HUES64 (cell line): ENCODE measurements at regions not wholly inside any gene's neighbourhood (a gene's known extent, or its start where the extent isn't known, plus 50 kb on each side); places are given as distances from the start of the nearest gene placed in this dataset.

ENCODE experiments used
- H3K27ac ChIP-seq: 2 replicates; pipeline ENCODE4 v1.7.0; 2013; ENCODE audit warnings: low read depth, low read length, inconsistent platforms
- H3K27me3 ChIP-seq: 2 replicates; pipeline ENCODE4 v1.6.1; 2013; ENCODE audit warnings: mild to moderate bottlenecking, low read length; ENCODE audit not compliant: insufficient read depth
- H3K36me3 ChIP-seq: 2 replicates; pipeline ENCODE4 v1.6.1; 2013; ENCODE audit warnings: mild to moderate bottlenecking, low read length; ENCODE audit not compliant: insufficient read depth
- H3K4me1 ChIP-seq: 2 replicates; pipeline ENCODE4 v1.6.1; 2013; ENCODE audit warnings: mild to moderate bottlenecking, low read length, moderate library complexity; ENCODE audit not compliant: insufficient read depth
- H3K4me3 ChIP-seq: 2 replicates; pipeline ENCODE4 v1.5.1; 2013; ENCODE audit warnings: mild to moderate bottlenecking, low read length, moderate library complexity
- H3K9ac ChIP-seq: 2 replicates; pipeline ENCODE4 v1.6.1; 2013; ENCODE audit warnings: mild to moderate bottlenecking, low read depth, low read length
- H3K9me3 ChIP-seq: 2 replicates; pipeline ENCODE4 v1.6.1; 2013; ENCODE audit warnings: low read depth, low read length; ENCODE audit not compliant: insufficient read depth
- WGBS: fragments of 150-250, 120-280 bp; methylation state at CpG from one replicate; pipeline ENCODE4 v1.1.7; 2013; ENCODE audit warnings: missing lambda C conversion rate; 5-methylcytosine and 5-hydroxymethylcytosine counted together

DNA sequence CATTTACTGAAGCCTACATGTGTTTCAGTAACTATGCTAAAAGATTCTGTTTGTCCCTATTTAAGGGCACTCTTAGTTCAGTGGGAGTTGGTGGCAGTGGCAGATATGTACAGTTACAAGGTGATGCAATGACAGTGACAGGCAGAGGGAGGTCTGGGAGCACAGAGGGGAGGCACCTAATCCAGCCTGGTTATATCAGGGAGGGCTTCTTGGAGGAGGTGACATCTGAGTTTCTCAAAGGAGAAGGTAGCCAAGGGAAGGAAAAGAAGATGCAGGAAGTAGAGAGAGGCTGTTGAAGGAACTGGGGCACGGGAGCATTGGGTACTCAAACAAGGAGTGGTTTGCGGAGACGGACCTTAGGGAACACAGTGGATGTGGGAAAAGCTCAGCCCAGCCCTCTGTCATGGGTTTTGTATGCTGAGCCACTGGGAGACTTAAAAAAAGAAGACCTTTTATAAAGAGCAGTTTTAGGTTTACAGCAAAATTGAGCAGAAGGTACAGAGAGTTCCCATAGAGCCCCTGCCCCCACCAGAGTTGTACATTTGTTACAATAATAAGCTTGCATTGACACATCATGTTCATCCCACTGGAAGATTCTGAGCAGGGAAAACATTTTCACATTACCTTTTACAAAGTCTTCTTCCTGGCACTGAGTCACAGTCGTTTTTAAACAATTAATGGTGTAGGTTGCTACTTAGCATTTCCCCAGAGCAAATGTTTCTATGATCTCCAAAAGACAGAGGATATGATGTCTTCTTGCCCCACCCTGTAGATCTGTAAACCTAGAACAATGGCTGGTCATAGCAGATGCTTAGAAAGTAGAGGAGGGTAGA is 83.0 kb upstream of the TAF1B start:
- WGBS: 77% methylated on average over 4 of the region's 4 CpGs
- no peaks in the 10 kb centered on the region for H3K9me3 ChIP-seq
- H3K36me3 ChIP-seq: no peaks in the 10 kb centered on the region
- no peak overlapping the region for H3K9ac ChIP-seq
- no peak overlapping the region for H3K4me3 ChIP-seq
- H3K4me1 ChIP-seq: peaks cover 19% of the 10 kb centered on the region
- H3K27ac ChIP-seq: no peak overlapping the region
- no peaks in the 10 kb centered on the region for H3K27me3 ChIP-seq

DNA sequence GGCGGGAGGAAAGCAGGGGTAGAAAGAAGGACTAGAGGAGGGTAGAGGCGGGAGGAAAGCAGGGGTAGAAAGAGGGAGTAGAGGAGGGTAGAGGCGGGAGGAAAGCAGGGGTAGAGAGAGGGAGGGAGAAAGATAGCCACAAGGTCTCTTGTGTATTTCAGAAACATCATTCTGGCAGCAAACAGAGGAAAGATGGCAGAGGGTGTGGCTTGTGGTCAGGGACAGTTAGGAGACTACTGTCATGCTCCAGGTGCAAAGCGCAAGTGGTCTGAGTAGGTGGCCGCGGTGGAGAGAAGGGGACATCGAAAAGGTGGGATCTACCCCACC is 82.4 kb upstream of the TAF1B start:
- H3K9ac ChIP-seq: no peak overlapping the region

DNA sequence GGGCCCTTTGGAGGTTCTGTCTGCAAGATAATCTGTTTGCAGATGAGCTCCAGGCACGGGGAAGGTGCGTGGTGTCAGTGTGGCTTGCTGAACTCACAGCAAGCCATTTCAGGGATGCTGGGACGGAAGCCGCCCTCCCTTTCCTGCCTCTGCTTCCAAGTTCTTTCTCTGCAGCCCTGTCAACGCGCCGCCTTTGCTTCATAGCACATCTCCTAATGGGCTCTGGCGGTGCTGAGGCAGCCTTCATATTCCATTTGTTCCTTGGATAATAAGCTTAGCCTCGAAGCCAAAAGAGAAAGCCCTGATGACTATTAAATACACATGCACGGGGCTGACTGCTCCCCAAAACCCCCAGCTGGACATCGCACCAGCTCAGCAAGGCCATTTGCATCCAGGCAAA is 81.7 kb upstream of the TAF1B start:
- peaks cover 19% of the 10 kb centered on the region for H3K4me1 ChIP-seq
- WGBS: 86% methylated on average over 11 of the region's 11 CpGs
- H3K9ac ChIP-seq: no peak overlapping the region
- no peak overlapping the region for H3K4me3 ChIP-seq
- H3K9me3 ChIP-seq: no peaks in the 10 kb centered on the region
- no peaks in the 10 kb centered on the region for H3K36me3 ChIP-seq
- no peaks in the 10 kb centered on the region for H3K27me3 ChIP-seq
- H3K27ac ChIP-seq: no peak overlapping the region

More for the DNA sequence above, 82.4 kb upstream of the TAF1B start:
- H3K9me3 ChIP-seq: no peaks in the 10 kb centered on the region
- H3K27me3 ChIP-seq: no peaks in the 10 kb centered on the region
- WGBS: 88% methylated on average over 7 of the region's 7 CpGs
- no peak overlapping the region for H3K27ac ChIP-seq
- H3K36me3 ChIP-seq: no peaks in the 10 kb centered on the region
- H3K4me3 ChIP-seq: no peak overlapping the region
- H3K4me1 ChIP-seq: peaks cover 19% of the 10 kb centered on the region

DNA sequence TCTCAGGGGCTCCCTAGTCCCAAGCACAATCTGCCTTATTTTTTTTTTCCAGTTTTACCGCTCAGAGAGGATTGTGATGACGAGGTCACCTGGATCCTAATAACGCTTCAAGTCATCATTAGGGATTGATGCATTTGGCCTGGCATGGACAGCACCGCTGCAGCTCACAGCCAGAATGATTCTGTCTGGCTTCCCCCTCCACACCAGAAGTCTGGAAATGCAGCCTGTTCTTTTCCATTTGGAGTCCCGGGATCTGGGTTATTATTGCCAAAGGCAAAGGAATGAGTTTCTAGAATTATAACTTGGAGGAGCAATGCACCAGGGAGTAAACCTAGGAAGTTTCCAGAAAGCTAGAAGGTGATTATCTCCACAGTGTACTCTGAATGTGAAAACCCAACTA is 81.1 kb upstream of the TAF1B start:
- Histone ChIP-seq H3K9ac (no peak overlapping the region), H3K36me3 (no peaks in the 10 kb centered on the region), H3K27ac (no peak overlapping the region), H3K27me3 (no peaks in the 10 kb centered on the region), H3K4me1 (peaks cover 15% of the 10 kb centered on the region), H3K9me3 (no peaks in the 10 kb centered on the region), H3K4me3 (no peak overlapping the region)
- 94% methylated on average over 5 of the region's 5 CpGs for WGBS

DNA sequence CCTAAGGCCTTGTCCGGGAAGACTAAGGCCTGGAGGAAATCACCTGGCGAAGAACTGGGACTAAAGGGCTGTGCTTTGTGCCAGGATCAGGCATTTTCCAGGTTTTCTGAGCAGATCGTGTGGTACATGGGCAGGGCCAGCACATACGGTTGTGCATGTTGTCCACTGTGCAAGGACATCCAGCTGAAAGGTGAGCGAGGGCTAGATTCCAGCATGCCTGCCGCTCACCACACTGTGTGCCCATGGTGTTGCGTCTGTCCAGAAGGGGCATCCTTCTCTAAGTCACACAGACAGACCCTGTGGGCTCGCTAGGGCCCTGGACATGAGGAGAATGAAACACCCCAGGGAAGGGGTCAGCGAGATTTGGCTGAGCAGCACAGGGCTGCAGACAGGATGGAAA is 80.3 kb upstream of the TAF1B start:
- Histone ChIP-seq H3K27me3 (no peaks in the 10 kb centered on the region), H3K36me3 (no peaks in the 10 kb centered on the region), H3K27ac (no peak overlapping the region), H3K9me3 (no peaks in the 10 kb centered on the region), H3K9ac (no peak overlapping the region), H3K4me3 (no peak overlapping the region), H3K4me1 (peaks cover 10% of the 10 kb centered on the region)
- 95% methylated on average over 9 of the region's 9 CpGs for WGBS

DNA sequence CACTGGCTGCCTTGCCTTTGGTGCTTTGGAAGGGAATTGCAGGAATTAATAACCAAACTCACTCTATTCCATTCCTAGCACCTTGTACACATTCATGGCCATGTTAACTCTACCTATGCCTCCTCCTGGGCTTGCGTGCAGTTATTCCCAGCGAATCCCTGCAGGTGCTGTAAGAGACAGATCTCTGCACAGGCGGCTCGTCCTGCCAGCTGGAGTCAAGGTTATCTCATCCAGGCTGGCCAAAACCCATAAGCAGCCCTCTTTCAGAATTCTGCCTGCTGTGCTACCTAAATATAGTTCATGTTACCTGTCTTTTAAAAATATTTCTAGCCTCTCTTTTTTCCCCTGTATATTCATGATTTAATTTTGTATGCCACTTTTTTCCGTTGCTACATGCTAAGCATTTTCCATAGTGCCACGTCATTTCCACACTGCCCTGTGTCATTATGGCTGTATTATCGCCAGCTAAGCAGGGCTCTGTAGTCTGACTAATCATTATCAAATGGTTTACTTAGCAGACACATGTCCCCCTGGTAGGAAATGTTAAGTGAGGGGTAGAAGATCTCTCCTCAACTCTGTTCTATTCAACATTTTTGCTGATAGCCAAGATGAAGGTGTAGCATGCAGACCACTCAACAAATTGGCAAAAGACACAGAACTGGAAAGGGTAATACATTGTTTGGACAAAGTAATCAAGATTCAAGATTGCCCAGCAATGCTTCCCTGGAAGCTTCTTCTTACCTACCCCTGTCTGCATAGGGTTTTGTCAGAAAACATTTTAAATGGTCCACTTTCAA is 79.7 kb upstream of the TAF1B start:
- no peak overlapping the region for H3K9ac ChIP-seq
- no peaks in the 10 kb centered on the region for H3K9me3 ChIP-seq
- WGBS: 92% methylated on average over 7 of the region's 7 CpGs
- peaks cover 9% of the 10 kb centered on the region for H3K4me1 ChIP-seq
- no peaks in the 10 kb centered on the region for H3K36me3 ChIP-seq
- no peaks in the 10 kb centered on the region for H3K27me3 ChIP-seq
- no peak overlapping the region for H3K27ac ChIP-seq
- H3K4me3 ChIP-seq: no peak overlapping the region

DNA sequence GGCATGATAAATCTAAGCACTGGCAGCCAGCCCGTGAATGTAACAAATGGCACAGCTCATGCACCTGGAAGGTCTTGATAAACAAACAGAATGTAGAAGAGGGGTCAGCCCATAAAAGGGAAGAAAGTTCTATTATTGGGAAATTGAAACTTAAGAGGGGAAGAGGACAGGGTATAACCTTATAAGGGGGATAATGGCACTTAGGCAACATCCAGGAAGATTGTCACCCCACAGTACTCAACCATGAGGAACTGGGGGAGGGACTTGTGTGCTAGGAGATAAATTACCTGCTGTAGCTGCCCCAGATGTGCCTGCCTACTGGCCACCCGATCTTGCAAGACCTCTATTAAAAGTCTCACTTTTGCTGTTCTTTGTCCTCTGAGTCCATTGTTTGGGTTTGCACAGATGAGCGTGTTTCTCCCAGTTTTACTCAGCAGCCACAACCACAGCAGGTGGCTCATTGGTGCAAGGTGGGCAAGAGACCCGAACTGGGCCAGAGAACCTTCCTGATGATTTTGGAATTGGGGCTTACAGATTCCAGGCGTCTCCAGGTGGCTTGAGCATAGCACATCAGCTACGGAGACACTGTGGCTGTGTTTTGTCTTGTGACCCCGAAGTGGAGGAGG is 79.0 kb upstream of the TAF1B start:
- Histone ChIP-seq H3K36me3 (no peaks in the 10 kb centered on the region), H3K27ac (no peak overlapping the region), H3K9ac (no peak overlapping the region), H3K4me1 (peaks cover 12% of the 10 kb centered on the region), H3K9me3 (no peaks in the 10 kb centered on the region), H3K4me3 (no peak overlapping the region), H3K27me3 (no peaks in the 10 kb centered on the region)
- 91% methylated on average over 7 of the region's 7 CpGs for WGBS

DNA sequence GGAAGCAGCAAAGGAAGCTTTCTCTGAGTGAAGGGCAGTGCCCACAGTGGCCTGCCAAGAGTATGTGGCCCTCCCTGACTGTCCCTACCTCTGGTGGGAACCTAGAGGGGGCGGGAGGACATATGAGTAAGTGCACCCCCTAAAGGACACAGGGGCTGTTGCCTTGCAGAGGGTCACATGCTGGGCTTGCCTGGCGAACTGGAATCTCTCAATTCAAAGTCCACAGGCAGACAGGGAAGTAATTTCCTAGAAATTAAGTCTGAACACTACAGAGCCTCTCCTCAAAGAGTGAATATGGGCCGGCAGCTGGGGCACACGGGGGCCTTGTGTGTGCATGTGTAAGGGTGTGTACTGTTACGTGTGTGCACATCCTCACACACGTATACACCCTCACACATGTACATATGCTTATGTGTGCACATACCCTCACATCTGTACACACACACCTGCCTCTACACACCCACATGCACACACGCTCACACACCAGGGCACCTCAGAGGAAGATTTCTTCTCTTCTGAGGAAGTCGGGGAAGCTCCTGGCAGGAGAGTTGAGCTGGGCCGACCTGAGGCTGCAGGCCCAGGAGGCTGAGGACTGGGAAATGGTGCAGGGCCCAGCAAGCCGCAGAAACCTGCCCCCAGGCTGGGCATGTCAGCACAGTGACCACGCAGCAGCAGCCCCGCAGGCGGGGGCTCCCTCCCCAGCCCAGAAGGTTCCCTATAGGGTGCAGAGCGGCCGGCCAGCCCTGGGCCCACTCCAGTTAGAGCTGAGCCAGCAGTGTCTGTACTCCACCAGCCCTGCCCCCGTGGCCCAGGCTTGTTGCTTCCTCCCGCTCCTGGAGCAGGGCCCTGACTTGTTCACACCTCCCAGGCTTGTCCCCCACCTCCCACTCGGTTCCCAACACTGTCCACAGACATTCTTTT is 77.4 kb upstream of the TAF1B start:
- H3K4me3 ChIP-seq: no peak overlapping the region
- no peak overlapping the region; the same call in 1 of the 2 replicates for H3K9ac ChIP-seq
- no peaks in the 10 kb centered on the region for H3K27me3 ChIP-seq
- H3K36me3 ChIP-seq: no peaks in the 10 kb centered on the region
- peaks cover 22% of the 10 kb centered on the region for H3K4me1 ChIP-seq
- no peaks in the 10 kb centered on the region for H3K9me3 ChIP-seq
- WGBS: 69% methylated on average over 14 of the region's 18 CpGs
- no peak overlapping the region for H3K27ac ChIP-seq

DNA sequence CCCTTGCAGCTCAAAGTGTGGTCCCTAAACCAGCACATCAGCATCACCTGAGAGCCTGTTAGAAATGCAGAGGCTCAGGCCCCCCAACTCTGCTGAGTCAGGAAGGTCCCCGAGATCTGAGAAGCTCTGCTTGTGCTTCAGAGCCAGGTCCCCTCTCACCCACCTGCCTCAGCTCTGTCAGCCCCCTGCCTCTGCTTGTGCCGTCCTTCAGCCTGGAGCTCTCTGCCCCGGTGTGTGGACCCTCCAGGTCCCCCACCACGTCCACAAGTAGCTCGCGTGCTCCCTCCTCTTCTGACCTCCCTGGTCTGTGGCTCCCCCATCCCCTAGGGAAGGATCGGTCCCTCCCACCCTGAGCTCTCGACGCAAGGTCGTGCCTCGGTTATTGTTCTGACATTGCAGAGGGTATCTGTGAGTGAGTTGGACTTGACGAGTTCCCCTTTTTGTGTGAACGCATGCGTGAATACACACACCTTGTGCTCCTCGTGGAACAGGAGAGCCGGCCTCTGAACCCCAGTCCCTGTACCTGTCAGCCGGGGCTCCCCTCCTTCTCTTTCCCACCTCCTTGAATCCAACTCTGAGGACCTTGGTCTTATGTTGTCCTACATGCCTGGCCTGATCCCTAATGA is 75.5 kb upstream of the TAF1B start:
- WGBS: 92% methylated on average over 17 of the region's 17 CpGs
- Histone ChIP-seq H3K9ac (no peak overlapping the region), H3K4me1 (peaks cover 22% of the 10 kb centered on the region)

DNA sequence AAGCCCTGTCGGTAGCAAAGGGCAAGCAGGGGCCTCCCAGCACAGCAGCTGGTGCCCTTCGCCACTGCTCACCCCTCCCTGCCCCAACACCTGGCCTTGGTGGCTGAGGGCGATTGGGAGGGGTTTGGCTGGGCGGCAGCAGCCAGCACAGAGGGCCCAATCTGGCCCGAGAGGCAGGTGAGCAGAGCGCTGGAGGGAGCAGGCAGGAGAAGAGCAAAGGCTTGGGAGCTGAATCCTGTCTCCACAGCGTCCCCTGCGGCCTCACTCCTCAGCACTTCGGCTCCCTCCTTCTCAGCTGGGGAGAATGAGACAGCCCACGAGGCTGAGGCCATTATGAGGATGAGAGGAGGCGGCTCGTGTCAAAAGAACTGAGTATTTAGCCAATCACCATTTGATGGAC is 74.9 kb upstream of the TAF1B start:
- Histone ChIP-seq H3K27ac (no peak overlapping the region), H3K36me3 (no peaks in the 10 kb centered on the region), H3K9me3 (no peaks in the 10 kb centered on the region), H3K27me3 (no peaks in the 10 kb centered on the region), H3K4me1 (peaks cover 22% of the 10 kb centered on the region), H3K9ac (no peak overlapping the region), H3K4me3 (no peak overlapping the region)
- WGBS: 22% methylated on average over 12 of the region's 12 CpGs

More for the DNA sequence above, 75.5 kb upstream of the TAF1B start:
- Histone ChIP-seq H3K27ac (no peak overlapping the region), H3K27me3 (no peaks in the 10 kb centered on the region), H3K4me3 (no peak overlapping the region), H3K36me3 (no peaks in the 10 kb centered on the region), H3K9me3 (no peaks in the 10 kb centered on the region)
